Amygdala (tissue), 56 donors: ENCODE measurements at regions not wholly inside any gene's neighbourhood (a gene's known extent, or its start where the extent isn't known, plus 50 kb on each side); places are given as distances from the start of the nearest gene placed in this dataset.
A peak's percentile ranks its signal among the peaks of the same experiment; 100 is the strongest.

Source experiments
- DNase-seq, 56 donors: peaks; one replicate each; lab custom pipeline; 2025; lab: John Stamatoyannopoulos, UW

DNA sequence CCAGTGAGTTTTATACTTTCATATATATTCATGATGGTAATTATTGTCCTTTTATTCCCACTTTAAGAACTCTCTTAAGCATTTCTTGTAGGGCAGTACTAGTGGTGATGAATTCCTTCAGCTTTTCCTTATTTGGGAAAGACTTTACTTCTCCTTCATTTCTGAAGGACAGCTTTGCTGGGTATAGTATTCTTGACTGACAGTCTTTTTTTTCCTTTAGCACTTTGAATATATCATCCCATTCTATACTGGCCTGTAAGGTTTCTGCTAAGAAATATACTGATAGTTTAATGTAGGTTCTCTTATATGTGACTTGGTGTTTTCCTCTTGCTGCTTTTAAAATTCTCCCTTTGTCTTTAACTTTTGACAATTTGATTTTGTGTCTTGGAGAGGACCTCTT lies 109.0 kb upstream of the FSTL4 start:
- no peak for DNase-seq

DNA sequence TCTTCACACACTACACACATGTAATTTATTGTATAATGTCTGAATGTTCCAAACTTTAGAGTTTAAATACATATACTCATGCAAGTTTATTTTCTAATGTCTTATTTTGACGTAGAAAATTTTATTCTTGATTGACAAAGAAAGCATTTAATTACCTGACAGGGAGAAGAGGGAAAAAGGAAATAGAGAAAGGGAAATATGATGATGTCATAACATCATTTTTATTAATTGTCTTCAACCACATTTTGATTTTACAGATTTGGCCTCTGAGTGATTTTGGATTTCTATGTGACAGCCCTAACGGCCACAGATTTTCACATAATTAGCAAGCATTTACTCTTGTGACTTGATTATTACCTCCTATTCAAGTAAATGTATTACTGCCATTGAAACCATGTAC lies 106.1 kb upstream of the FSTL4 start:
- no peak for DNase-seq

DNA sequence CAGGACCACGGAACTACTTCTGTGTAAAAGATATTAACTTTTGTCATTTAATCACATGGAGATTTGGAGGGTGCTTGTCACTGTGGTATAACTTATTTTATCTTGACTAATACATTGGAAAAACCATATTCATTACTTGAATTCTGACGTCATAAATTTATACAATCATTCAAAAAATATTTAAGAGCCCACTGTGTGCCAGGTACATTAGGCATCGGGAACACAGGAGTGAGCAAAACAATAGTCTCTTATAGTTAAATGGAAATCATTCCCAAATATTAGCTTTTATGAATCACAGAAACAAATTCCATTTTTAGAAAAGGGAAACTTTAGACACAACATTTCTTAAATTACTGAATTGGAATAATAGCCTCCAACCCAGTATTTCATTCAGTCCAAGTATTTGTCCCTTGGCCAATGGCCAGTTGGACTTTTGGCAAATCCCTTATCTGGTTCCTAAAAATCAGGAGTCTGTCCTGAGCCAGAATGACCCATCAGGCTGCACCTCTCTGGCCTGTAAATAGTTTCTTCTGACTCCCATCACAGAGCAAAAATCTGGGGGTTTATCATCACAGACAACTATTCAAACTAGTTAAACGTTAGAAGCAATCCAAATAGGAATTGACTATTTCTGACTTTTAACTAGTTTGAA lies 104.3 kb upstream of the FSTL4 start:
- DNase-seq = no peak

- DNase-seq = no peak
Measured at GRCh38 chr5:133715616-133716015, 103.3 kb upstream of the FSTL4 start.

DNA sequence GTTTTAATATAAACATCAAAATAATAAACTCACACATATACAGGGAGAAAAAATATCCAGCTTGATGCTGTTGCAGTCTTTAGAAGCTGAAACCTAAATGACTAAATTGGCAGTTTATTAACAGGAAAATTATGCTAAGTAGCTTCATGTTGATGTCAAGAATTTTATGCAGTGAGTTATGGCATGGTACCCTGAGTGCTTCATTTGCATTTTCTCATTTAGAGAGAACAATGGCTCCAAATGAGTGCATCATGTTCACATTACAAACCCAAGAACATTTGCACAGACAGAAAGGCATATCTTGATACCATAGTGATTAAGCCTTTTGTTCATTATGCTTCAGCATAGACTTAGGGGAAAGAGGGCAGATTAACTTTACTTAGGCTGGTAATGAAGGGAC lies 102.9 kb upstream of the FSTL4 start:
- no peak for DNase-seq

DNA sequence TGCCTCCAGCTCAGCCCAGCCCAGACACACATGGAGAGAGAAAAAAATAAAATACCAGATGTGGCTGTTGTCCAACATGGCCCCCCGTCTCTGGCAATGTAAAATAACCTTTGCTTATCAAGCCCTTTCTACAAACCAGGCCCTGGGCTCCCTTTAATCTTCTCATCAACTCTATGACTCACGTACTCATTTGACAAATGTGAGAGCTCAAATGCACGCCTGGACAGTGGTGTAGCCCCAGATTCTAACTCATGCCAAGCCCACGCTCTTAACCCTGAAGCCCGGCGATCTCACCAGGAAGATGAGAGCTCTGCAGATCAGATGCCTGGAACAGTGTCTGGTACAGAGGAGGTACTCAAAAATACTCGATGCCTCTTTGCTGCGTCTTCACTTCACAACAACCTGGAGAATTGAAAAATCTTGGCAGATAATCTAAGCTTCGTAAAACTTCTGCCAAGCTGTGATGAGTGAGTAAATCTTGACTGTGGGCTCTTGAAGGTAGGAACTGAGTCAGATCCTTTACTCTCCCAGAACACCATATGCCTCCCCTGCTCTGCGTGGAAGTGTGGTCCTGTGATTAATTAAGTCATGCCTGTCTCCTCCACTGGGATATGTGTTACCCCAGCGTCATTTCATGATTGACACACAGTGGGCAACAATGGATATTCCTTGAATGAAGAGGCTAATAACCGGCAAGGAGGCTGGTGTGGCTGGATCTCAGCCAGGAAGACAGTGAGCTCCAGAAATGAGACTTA lies 102.0 kb upstream of the FSTL4 start:
- peak in 10 of 56 donors; percentile 10 to 59 (median 29) for DNase-seq

GRCh38 chr5:133713751-133714150 lies 101.4 kb upstream of the FSTL4 start:
- no peak for DNase-seq

DNA sequence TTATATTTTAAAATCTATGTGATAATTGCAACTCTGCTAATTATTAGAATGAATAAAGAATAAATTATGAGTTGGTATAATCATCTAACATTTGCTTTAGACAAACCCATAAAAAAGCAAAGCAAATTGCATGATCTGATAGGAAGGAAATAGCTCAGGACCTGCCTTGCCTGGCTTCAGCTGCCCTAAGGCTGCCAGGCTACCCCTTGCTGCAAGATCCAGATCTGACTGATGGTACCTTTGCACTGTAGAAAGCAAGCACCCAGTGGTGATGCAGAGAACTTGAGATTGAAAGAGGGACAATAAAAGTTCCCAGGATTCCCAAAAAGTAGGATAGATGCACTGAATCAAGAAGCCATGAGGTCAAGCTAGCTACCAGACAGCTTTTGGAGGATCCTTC lies 100.9 kb upstream of the FSTL4 start:
- no peak for DNase-seq

DNA sequence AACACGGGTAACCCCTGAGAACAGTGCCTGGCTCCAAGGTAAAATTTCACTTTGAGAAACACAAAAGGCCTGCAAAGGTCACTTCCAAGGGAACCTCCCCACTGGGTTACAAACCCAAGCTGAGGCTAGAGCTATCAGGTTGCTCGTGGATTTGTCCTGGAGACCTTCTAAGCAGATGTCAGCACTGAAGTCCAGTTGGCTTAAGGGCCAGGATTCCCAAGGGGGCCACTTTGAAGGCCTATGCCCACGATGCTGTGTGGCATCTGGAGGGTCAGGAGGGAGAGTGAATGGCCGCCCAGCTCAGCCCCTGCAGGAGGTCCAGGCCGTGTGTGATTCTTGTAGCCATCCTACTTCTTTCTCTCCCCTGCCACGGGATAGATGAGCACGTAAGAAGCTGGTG lies 100.2 kb upstream of the FSTL4 start:
- no peak for DNase-seq

DNA sequence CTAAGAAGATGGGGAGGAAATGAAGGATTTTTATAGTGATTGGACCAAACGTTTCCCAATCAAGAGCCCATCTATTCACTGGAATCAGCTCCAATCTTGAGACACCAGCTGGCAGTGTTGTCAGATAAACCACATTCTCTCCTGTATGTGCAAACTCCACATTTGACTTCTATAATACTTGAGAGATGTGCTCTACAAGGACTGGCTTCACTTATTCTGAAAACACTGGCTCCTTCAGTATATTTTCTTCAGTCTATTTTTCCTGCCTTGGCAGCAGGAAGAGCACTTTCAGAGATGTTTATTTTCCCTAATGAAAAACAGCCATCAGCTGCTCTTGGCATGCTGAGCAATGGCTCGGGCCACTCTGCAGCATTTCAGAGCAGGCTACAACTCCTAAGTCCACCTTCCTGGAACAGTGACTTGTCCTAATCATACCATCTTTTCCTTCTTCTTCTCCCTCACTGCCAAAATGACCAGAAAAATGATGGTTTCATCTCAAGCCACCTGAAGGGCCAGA lies 96.9 kb upstream of the FSTL4 start:
- DNase-seq = peak in 4 of 56 donors; percentile 2 to 27 (median 12)

- DNase-seq = no peak
Measured at GRCh38 chr5:133708331-133708850, 96.0 kb upstream of the FSTL4 start.

DNA sequence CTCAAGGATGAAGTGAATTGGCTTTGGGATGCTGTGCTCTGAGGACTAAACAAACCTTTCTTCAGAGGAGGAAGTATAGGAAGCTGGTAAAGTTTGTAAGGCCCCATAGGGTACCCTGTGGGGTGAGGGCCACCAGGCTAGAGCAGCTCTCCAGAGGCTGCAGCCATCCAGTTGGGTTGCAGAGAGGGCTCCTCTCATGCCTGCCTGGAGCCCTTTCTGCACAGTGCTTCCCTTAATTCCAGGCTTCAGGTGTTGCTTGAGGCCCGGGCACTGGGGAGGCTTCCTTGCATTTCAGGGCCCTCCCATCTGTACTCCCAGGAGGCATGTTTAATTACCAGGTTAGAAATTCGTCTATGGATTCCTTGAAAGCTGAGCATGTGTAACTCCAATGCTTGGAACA lies 95.3 kb upstream of the FSTL4 start:
- DNase-seq = no peak

DNA sequence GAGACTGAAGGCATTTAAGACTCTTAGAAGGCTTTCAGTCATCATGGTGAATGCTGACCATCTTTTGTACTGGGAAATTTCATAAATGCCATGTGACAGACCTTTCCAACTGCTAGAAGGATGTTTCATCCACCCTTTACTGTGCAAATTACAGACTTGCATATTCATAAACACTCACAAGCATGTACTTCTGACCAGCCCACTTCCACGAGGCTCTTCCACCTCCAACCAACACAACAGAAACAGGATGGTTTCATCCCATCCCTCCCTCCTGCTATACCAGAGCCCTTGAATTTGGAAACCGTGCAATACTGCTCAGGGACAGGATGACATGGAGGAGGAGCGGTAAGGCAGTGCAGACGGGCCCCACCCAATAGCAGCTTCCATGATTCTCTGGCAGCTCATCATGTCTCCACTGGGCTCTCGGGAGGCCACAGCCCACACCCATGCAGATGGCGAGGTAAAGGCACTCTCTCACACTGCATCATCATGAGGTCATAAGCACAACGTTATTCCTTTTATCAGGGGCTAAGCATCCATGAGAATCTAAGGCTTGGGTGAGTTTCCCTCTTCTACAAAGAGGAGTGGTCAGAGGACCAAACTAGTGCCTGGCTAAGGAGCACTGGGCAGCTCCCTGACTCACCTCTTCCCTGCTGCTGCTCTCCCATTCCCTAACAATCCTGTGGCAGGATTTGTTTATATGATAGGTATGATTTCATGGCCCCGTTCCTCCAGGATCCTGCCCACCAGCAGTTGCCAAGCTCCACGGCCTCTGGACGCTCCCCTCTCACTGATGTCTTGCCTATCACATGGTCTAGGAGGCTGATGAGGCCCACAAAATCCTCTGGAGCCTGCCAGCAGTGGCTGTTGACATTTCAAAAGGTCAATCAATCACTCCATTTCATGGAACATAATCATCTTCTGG lies 94.4 kb upstream of the FSTL4 start:
- no peak for DNase-seq

- DNase-seq = no peak
Measured at GRCh38 chr5:133705331-133705730, 93.0 kb upstream of the FSTL4 start.

DNA sequence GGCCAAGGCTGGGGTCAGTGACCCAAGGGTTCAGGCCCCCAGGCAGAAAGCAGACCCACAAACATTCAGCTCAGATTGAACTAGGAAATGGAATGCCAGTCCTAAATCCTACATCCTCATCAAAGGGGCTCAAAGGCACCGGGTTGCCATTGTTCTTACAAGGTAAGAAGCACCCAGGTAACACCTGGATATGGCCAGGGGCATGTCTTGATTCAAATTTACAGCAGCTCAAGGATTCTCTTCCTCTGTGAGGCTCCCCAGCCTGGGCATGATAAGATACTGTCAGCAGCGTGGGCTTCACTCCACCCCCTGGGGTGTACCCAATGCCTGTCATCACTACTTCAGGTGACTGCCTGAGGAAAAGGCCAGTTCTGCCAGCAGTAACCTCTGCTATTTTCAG lies 92.1 kb upstream of the FSTL4 start:
- no peak for DNase-seq

DNA sequence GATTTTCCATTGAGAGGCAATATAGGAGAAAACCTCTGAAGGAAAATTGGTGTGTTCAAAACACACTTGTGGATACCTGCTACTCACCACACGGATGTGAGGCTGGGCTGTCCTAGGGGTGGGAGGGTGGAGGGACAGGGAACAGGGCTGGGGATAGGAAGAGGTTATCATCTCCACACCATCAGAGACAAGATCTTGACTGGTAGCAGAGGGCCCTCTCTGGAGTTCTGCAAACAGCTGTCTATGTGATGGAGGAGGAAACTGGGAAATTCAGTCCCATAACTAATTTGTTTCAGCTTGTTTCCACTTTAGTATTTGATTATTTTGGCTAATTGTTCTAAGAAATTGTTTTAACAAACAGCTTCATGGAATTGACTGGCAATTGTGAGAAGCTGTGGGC lies 91.6 kb upstream of the FSTL4 start:
- no peak for DNase-seq

- DNase-seq = no peak
Measured at GRCh38 chr5:133702791-133703770, 90.7 kb upstream of the FSTL4 start.

DNA sequence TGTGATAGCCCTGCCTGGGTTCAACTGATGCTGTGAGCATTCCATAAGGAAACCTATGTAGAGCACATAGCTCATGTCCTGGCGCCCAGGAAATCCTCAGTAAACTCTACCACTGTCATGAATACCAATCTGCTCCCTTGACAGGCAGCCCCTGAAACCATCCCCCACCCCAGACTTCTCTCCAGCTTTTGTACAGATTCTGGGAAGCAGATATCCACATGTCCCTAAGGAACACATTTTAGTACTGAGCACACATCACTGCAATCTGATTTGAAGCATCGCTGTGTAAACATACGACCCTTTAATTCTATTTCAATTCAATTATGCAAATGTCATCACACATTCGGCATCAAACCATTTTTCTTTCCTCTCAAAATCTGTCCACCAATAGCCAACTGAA lies 89.5 kb upstream of the FSTL4 start:
- no peak for DNase-seq

DNA sequence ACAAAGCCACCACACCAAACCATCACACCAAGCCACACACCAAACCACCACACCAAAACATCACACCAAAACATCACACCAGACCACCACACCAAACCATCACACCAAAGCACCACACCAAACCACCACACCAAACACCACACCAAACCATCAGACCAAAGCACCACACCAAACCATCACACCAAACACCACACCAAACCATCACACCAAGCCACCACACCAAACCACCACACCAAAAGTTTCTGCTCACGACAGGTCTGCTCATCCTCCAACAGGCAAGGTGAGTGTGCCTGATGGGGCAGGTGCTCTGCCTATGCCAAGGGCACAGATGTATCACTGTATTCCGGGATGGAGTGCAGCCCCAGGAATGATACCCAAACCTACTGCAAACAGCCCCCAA lies 87.9 kb upstream of the FSTL4 start:
- DNase-seq = no peak
